ENCODE measurements at regions not wholly inside any gene's neighbourhood (a gene's known extent, or its start where the extent isn't known, plus 50 kb on each side); places are given as distances from the start of the nearest gene placed in this dataset.

GRCh38 chr2:152961351-152961750 lies 242.9 kb downstream of the ARL6IP6 start:
- no peak overlapping the region for H3K4me3 Mint-ChIP-seq
- no peak for ATAC-seq (ENCODE audit: low read depth)
- no peaks in the 10 kb centered on the region for H3K9me3 Mint-ChIP-seq (ENCODE audit: insufficient read depth)
- Histone ChIP-seq H3K9ac (ENCODE audit: low read length) (no peak overlapping the region), H2AFZ (ENCODE audit: insufficient read depth, low read depth, low read length, poor library complexity, severe bottlenecking) (no peak overlapping the region), H3K4me2 (replicated peaks; ENCODE audit: low read depth, low read length, poor library complexity, severe bottlenecking) (no peak overlapping the region), H3K79me2 (ENCODE audit: control insufficient read depth, insufficient read depth, low read length) (no peaks in the 10 kb centered on the region), H3K9me3 (ENCODE audit: control extremely low read depth in 1 of 3, control insufficient read depth in 2 of 3, insufficient read depth in 1 of 3, low read length in 2 of 3) (no peaks in the 10 kb centered on the region), H3K4me3 (ENCODE audit: control extremely low read depth in 1 of 5, extremely low read depth in 1 of 5, insufficient read depth in 1 of 5, low read depth in 2 of 5, low read length in 4 of 5) (no peak overlapping the region), H3K27me3 (replicated peaks in 1 of 4; ENCODE audit: control extremely low read depth in 1 of 4, control insufficient read depth in 3 of 4, insufficient read depth in 4 of 4, low read length in 3 of 4) (no peaks in the 10 kb centered on the region), H3K27ac (ENCODE audit: low read length in 2 of 2) (no peak overlapping the region), H3K4me1 (ENCODE audit: control insufficient read depth in 2 of 2, insufficient read depth in 2 of 2, low read length in 2 of 2) (no peaks in the 10 kb centered on the region), H4K20me1 (ENCODE audit: control insufficient read depth, insufficient read depth, low read length, poor library complexity, severe bottlenecking) (no peaks in the 10 kb centered on the region), H3K36me3 (replicated peaks in 1 of 2; ENCODE audit: control extremely low read depth in 1 of 2, control insufficient read depth in 1 of 2, extremely low read depth in 1 of 2, insufficient read depth in 2 of 2, low read length in 1 of 2) (no peaks in the 10 kb centered on the region)
- POLR2A ChIA-PET, result no interaction called here
- WGBS (ENCODE audit: insufficient coverage), result no CpG with 5 or more reads among the region's 4 CpGs
- CTCF ChIA-PET, result no interaction called here
- TF ChIP-seq, protein P1, sequence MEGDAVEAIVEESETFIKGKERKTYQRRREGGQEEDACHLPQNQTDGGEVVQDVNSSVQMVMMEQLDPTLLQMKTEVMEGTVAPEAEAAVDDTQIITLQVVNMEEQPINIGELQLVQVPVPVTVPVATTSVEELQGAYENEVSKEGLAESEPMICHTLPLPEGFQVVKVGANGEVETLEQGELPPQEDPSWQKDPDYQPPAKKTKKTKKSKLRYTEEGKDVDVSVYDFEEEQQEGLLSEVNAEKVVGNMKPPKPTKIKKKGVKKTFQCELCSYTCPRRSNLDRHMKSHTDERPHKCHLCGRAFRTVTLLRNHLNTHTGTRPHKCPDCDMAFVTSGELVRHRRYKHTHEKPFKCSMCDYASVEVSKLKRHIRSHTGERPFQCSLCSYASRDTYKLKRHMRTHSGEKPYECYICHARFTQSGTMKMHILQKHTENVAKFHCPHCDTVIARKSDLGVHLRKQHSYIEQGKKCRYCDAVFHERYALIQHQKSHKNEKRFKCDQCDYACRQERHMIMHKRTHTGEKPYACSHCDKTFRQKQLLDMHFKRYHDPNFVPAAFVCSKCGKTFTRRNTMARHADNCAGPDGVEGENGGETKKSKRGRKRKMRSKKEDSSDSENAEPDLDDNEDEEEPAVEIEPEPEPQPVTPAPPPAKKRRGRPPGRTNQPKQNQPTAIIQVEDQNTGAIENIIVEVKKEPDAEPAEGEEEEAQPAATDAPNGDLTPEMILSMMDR (IDR thresholded peaks at IDR 0.05), result no peak
- TF ChIP-seq EZH2 (IDR thresholded peaks at IDR 0.05; ENCODE audit: borderline replicate concordance, insufficient read depth, low read depth, low read length, poor library complexity, severe bottlenecking), result no peak
- intact Hi-C loops (cut with micrococcal nuclease), result no loop called here
- H3K27me3 Mint-ChIP-seq, result no peaks in the 10 kb centered on the region
- no peak for DNase-seq
- no peak overlapping the region for H3K27ac Mint-ChIP-seq
- H3K4me1 Mint-ChIP-seq, result no peaks in the 10 kb centered on the region

DNA sequence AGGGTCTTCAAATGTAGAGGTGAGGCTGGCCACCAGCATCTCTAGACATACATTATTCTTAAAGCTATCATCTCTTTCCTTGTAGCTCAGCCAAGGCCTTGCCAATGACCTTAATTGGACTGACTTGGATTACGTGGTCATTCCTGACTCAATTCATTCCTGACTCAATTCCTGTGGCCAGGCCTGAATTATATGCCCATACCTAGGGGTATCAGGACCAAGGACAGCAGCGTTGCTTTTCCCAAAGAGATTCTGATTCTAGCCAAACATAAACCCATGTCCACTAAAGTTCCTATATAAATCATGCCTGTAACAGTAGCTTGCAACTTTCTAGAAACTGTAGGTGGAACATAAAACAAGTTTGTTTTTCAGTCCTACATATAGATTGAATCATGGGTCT lies 231.7 kb downstream of the ARL6IP6 start:
- H3K36me3 ChIP-seq (replicated peaks in 1 of 2; ENCODE audit: control extremely low read depth in 1 of 2, control insufficient read depth in 1 of 2, extremely low read depth in 1 of 2, insufficient read depth in 2 of 2, low read length in 1 of 2), result no peaks in the 10 kb centered on the region
- DNase-seq, result no peak
- CTCF ChIA-PET, result no interaction called here
- TF ChIP-seq, protein P1 (IDR thresholded peaks at IDR 0.05), result no peak
- Mint-ChIP-seq H3K4me1 (no peaks in the 10 kb centered on the region), H3K27ac (no peak overlapping the region), H3K27me3 (no peaks in the 10 kb centered on the region), H3K9me3 (ENCODE audit: insufficient read depth) (no peaks in the 10 kb centered on the region), H3K4me3 (no peak overlapping the region)
- no peak overlapping the region for H3K4me2 ChIP-seq (replicated peaks; ENCODE audit: low read depth, low read length, poor library complexity, severe bottlenecking)
- no peaks in the 10 kb centered on the region for H3K9me3 ChIP-seq (ENCODE audit: control extremely low read depth in 1 of 3, control insufficient read depth in 2 of 3, insufficient read depth in 1 of 3, low read length in 2 of 3)
- intact Hi-C loops (cut with micrococcal nuclease), result no loop called here
- no peaks in the 10 kb centered on the region for H3K27me3 ChIP-seq (replicated peaks in 1 of 4; ENCODE audit: control extremely low read depth in 1 of 4, control insufficient read depth in 3 of 4, insufficient read depth in 4 of 4, low read length in 3 of 4)
- WGBS (ENCODE audit: insufficient coverage), result 57% methylated on average over 1 of the region's 2 CpGs
- H2AFZ ChIP-seq (ENCODE audit: insufficient read depth, low read depth, low read length, poor library complexity, severe bottlenecking), result no peak overlapping the region
- no peaks in the 10 kb centered on the region for H3K79me2 ChIP-seq (ENCODE audit: control insufficient read depth, insufficient read depth, low read length)
- no peak overlapping the region for H3K9ac ChIP-seq (ENCODE audit: low read length)
- no peak overlapping the region for H3K4me3 ChIP-seq (ENCODE audit: control extremely low read depth in 1 of 5, extremely low read depth in 1 of 5, insufficient read depth in 1 of 5, low read depth in 2 of 5, low read length in 4 of 5)
- H3K4me1 ChIP-seq (ENCODE audit: control insufficient read depth in 2 of 2, insufficient read depth in 2 of 2, low read length in 2 of 2), result no peaks in the 10 kb centered on the region
- POLR2A ChIA-PET, result no interaction called here
- no peak for ATAC-seq (ENCODE audit: low read depth)
- H3K27ac ChIP-seq (ENCODE audit: low read length in 2 of 2), result no peak overlapping the region
- no peaks in the 10 kb centered on the region for H4K20me1 ChIP-seq (ENCODE audit: control insufficient read depth, insufficient read depth, low read length, poor library complexity, severe bottlenecking)
